GM18498 (cell line): ENCODE measurements at regions not wholly inside any gene's neighbourhood (a gene's known extent, or its start where the extent isn't known, plus 50 kb on each side); places are given as distances from the start of the nearest gene placed in this dataset.

ENCODE experiments used
- ATAC-seq: cut with Tn5 transposase; IDR thresholded peaks from one replicate; pipeline ENCODE4 v1.9.1; 2021; ENCODE audit warnings: mild to moderate bottlenecking, moderate library complexity; ENCODE audit not compliant: unreplicated experiment

DNA sequence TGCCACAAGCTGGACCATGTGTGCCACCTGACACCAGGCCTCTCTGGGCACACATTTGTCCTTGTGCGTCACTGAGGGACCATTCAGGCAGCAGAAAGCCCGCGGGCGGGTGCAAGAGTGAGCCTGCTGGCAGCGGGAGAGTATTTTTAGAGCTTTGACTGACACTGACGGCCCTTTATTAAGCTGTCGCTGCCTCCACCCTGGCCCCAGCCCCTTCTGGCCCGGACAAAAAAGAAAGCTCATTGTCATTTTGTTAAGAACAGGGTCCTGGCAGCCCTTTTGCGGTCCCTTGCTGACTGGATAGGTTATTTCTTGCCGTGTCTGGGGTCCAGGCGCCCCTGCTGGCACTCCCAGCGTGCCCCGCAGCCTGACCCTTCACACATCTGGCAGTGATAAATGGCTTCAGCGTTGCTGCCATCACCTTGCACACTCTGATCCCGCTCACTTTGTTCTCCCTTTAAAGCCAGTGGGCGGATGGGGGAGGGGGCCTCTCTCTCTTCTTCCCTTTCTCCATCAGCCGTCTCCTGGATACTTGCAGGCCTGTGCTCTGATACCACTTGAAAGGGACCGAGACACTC is 78.4 kb upstream of the NKD1 start:
- no peak for ATAC-seq

DNA sequence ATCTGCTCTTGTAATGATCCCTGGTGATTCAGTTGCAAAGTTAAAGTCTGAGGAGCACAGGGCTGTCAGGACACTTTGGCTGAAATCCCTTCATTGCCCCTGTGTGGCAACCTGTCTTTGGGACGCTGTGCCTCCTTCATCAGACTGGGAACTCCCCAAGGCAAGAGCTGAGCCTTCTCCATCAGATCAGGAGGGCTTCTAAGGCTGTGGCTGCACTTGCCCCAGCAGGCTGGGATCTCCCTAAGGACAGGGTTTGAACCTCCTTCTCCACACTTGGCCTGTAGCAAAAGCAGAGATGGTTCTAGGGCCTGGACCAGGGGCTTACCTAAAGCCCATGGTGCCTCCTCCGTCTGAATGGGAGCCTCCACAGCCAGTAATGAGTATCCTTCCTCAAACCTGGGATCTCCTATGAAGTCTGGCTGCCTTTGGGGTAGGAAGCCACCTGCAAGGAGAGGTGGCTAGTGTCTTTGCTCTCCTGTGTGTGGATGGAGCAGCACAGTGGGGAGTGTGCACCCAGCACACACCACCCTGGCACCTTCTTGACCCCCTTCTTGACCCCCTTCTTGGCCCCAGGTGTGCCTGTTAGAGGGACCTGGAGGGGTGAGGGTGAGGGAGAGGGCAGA is 79.0 kb upstream of the NKD1 start:
- no peak for ATAC-seq

GRCh38 chr16:50468749-50469078 is 79.5 kb upstream of the NKD1 start:
- ATAC-seq: no peak

DNA sequence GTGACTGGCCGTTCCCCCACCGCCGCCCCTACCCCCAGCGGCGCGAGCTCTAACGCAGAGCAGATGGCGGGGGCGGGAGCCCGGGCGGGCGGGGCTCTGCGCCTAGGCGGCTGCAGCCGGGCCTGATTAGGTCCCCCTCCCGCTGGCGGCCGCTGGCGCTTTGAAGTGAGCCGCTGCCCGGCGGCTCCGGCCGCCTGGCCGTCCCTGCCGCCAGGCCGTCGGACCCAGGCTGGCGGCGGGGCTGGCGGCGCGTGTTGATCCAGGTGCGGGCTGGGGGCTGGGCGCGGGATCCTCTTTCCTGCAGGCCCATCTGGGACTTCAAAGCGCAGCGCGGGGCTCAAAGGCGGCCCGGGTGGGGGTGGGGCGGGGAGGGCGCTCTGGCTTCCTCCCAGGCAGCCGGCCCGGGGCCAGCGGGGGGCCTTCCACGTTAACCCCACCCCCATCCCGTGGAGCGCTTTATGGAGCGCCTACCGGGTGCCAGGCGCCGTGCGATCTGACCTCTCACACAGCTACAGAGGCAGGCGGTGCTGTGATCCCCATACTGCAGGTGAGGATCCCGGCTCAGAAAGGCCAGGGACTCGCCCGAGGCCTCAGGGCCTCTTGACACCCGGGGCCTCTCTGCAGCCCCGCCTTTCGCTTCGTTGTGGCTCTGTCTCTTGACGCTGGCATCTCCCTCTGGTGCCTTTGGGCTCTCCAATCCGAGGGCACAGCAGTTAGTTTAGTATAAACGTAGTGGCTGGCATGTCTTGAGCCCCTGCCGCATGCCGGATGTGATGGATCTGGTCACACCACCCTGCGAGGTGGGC is 80.0 kb upstream of the NKD1 start:
- no peak for ATAC-seq

GRCh38 chr16:50467559-50467942 is 80.6 kb upstream of the NKD1 start:
- no peak for ATAC-seq

DNA sequence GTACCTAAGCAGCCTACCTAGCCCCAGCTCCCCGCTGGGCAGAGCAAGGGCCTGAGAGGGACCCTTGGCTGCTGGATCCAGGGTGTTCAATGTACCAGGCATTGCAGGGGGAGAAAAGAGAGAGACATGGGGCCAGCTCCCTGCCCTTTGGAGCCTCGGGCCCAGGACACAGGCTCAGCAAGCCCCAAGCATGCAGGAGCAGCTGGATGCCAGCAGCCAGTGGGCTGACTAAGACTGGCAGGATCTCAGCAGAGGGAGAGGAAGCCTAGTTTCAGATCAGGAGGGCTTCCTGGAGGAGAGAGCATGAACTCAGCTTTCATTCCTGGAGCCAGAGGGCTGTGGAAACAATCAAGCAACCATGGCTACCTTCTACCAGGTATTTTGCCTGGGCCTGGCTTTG is 82.0 kb upstream of the NKD1 start:
- ATAC-seq: no peak

DNA sequence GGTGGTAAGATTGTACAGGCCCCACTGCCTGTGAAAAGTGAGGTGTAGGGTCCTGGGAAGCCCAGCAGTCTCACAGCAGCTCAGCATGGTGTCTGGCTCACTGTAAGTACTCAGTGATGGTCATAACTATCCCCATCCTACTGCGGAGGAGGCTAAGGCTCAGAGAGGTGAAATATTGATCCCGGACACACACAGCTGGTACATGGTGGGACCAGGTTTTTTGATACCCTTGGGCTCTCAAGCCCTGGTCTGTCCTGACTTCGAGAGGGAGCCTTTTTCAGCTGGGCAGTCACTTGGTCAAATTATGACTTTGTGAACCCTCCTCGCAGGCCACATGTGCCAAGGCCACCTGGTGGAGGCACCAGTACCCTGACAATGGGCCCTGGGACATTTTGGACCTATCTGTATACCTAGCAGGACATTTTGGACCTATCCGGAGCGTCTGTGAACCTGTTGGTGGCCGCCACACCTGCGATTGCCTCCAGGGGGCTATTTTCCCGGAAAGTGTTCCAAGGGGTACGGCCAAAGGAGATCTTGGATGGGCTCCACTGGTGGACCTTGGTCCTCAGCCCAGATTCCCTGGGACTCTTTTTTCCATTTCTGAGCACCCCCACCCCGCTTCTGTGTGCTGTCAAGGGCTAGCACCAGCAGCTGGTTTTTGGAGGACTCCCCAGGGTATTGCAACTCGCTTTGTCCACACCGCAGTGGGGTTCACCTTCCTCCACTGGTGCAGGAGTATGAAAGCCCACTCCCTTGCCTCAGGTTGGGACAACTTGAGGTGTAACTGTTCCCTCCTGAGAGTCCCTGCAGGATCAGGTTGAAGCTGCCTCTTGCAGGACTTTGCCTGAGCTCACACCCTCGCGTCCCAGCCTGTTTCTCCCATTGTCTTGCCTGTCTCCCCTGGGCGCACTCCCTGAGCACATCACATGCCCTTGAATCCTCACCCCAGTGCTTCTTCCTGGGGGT is 83.6 kb upstream of the NKD1 start:
- no peak for ATAC-seq

DNA sequence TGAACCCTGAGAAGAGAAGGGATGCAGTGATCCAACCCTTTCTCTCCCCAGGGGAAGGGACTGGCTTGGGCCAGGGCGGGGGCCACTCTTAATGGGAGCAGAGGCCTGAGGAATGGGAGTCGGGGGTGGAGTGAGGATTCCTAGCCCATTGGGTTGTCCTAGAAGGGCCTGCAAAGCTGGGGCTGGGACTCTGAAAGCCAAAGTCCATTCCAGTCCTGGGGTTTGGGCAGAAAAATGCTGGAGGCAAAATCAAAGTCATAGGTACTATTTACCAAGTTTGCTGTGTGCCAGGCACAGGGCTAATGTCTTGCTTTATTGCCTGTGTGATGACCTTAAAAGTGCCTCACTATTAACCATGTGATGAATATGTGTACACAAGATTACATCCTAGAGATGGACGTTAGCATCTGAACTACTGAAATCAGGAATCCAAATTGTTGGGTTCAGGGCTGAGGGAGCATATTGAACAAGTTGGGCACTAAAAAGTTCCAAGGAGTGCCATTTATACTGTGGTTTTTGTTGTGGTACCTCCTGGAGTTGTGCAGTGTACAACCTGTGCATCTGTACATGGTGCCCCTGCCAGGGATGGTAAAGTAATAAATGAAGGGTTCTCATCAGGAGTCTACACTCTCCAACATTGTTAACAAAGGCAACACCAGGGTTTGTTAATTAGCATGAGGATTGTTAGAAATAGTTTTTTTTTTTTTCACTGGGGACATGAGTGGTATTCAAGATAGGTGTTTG is 84.4 kb upstream of the NKD1 start:
- no peak for ATAC-seq

DNA sequence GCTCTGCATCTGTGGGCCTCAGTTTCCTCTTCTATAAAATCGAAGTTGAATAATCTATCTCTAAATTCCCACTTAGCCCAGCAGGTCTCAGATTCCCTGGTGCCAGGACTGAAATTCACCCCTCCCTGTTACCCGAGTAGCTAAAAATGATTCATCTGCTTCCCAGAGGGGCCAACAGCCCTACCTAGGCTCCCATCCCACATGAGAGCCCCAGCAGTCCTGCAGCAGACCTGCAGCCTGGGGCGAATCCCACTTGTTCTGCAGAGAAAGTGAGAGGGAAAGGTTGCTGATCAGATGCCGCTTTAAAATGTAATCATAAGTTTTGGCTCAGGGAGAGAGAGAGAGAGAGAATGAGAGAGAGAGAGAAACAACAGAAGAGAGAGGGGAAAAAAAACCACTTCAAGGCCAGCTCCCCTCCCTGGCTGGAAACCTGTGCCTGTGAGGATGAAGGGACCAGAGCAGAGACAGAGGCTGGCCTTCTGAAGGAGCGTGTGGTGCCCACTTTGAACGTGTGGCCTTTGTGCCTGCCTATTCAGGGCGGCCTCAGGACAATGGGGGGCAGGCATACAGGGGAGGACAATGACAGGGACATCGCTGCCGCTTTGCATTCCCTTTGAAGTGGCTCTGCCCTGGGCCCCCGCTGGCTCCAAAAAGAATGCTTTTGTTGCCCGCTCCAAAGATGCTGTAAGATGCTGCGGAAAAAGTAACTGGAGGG is 85.2 kb upstream of the NKD1 start:
- ATAC-seq: no peak

- no peak for ATAC-seq
Measured at GRCh38 chr16:50461400-50461760, 86.8 kb upstream of the NKD1 start.

- ATAC-seq: no peak
Measured at GRCh38 chr16:50460538-50461399, 87.4 kb upstream of the NKD1 start.

DNA sequence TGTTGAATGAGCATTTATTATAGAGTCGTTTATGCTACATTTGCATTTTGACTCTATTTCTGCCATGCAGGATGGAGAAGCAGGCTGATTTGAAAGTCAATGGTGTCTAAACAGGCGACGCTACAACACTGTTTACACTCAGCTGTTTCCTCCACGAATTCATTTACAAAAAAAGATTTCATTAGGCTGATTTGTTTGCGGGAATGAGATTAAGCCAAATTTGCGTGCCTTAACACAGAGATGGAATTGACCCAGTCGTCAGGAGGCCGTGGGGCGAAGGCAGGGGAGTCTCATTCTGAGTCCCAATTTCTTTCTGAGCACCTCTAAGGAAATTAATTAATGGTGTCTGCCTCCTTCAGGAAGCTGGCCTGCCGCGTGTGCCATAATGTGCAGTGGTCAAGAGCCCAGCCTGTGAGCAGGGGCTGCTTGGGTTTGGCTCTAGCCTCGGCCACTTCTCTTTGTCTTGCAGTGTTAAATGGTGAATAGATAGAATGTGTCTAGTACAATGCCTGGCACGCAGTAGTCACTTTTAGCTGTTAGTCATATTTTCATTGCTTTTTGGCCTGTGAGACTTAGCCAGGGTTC is 88.6 kb upstream of the NKD1 start:
- ATAC-seq: no peak

DNA sequence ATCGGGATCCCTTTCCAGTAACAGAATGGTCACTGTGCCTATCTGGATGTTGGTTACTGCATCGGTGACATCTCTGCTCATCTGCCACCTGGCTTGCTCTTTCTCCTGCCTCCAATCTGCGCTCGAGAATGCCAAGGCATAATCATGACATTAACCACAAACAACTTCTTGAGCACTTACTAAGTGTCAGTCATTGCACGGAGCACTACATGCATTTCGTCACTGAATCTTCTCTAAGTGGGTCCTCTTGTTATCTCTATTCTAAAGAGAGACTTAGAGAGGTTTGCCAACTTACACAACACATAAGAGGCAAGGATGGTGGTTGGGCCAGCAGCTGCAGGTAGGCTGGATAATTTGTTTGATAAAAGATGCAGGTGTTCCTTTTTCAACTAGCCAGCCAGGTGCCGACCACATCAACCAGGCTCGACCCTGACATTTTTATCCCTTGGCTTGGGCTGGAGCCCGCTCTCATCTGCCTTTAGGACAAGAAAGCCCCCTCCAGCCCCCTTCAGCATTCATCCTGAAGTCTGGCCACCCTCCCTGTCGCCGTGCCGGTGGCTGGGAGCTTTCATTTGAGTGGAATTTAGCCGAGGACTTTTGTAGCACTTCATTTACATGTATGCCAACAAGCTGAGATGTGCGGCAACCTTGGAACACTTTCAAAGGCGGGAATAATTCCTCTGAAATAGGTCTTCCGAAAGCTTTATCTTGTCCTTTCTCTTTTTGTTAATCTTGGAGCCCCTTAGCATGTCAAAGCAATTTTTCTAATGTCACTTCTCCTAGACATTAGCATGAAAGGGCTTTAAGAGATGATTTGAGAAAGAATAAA is 89.3 kb upstream of the NKD1 start:
- no peak for ATAC-seq

- ATAC-seq: no peak
Measured at GRCh38 chr16:50457979-50458491, 89.2 kb upstream of the BRD7 start.

GRCh38 chr16:50457423-50457822 is 88.6 kb upstream of the BRD7 start:
- ATAC-seq: no peak

DNA sequence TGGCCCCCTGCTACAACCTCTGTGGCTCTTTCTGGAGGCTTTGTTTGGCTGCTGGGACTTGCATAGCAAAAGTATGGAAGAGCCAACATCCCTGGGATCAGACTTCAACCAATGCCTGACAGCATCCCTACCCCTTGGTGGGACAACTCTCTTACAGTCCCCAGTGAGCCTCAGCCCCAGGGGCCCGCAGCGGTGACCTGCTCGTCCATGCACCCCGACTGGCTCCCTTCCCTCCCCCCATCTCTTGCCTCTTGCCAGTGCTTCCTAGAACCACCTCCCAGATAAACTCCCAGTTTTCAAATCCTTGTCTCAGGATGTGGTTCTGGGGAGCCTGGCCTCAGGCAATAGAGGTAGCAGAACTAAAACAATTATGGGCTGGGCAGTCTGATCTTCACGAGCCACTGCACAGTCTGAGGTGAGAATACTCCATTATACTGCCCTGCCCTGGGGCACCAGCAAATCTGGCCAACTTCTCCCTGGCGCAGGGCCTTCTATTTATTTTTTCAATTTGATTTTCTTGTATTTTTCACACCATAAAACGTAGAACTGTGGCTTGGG is 86.6 kb upstream of the BRD7 start:
- ATAC-seq: no peak

- no peak for ATAC-seq
Measured at GRCh38 chr16:50453446-50453845, 84.7 kb upstream of the BRD7 start.
